ENCODE measurements at regions not wholly inside any gene's neighbourhood (a gene's known extent, or its start where the extent isn't known, plus 50 kb on each side); places are given as distances from the start of the nearest gene placed in this dataset.

DNA sequence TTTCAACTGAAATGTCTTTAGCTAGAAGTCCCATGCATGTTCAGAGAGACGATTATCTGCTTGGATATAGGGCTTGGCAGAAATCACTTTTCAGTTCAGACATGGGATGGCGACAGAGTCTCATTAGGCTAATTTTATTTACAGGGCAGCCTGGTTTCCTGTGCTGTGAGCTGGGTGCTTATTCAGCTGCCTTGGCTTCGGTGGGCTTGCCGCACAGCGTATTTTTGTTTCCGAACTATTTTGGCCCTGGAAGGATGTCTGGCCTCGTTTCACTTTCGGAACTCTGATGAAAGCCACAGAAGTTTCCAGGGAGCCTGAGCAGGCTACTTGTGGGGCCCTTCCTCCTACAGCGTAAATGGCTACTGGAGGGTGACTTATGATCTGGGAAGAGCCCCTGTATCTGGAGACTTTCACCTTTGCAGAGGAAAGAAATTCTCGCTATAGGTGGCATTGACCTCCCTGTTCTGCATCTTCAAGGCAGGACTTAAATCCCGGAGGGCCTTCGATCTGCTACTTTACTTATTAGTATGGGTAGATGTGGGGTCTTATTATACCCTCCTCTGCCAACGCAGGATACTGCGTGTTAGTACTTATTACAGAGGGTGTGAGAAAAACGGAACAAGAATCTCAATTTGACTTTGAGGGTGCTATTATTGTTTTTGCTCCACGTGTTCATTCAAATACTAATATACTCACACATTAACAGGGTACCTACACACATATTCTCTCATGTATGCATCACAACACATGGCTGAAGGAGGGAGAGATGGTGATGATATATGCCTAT lies 364.0 kb upstream of the RBMS3 start:
- peak; percentile 81 for DNase-seq (ENCODE audit: low spot score)
- intact Hi-C loops (cut with DNase I): no loop called here

DNA sequence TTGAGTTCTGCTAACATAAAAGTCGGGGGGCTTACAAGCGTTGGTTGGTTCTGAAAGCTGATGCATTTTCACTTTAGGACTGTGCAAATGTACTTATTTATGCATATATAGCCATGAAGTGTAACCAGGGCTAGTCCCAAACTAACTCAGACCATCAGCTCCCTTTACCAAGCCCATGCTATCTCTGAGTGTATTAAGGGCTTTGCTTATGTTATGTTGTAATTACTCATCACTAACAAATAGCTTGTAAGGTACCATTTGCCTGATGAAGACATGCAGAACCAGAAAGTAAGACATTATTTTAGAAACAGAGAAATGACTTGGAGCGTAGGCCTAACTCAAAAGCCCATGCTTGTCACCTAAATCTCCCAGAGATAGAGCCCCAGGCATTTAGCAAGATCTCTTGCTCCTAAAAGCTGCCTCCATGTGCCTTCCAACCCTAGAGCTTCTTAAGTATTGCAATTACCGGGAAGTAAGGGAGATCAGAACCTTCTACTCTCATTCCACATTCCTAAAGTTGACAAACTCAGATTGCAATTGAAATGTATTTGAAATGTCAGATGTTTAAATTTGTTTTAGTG lies 362.9 kb upstream of the RBMS3 start:
- no peak for ATAC-seq
- no peak for DNase-seq (ENCODE audit: low spot score)
- intact Hi-C loops (cut with DNase I): no loop called here

More for the DNA sequence above, 364.0 kb upstream of the RBMS3 start:
- peak; percentile 97 for ATAC-seq

DNA sequence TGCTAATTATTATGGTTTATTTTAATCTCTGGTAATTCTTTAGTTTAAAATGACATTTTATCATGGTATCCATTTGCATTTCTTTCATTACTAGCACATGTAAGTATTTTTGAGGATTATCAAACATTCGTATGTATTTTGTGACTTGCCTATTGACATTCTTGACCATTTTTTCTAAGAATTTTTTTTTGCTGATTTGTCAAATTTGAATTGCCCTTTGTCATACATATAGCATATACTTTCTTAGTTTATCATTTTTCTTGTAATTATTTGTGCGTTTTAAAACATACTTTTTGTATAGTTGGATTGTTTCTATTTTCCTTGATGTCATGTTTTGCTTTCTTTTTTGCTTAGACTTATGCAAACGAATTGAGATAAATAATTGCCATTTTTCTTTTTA lies 358.5 kb upstream of the RBMS3 start:
- ATAC-seq (no peak), DNase-seq (ENCODE audit: low spot score) (no peak)
- intact Hi-C loops (cut with DNase I): no loop called here

DNA sequence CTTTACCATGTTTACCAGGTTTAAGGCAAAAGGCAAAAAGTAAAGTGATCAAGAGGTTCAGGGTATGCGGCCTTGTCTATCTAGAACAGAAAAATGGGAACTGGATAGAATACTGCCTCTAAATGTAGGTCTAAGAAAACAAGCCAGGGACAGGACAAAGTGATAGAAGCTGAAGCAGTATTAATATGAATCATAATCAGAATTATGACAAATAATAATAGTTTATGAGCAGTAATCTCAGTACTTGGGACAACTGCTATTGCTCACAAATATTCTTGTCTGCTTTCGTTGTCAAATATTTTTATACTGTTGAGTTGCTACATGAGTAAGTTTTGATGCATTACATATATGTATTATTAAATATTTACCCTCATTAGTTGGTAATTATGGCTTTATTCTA lies 356.9 kb upstream of the RBMS3 start:
- DNase-seq (ENCODE audit: low spot score) (no peak), ATAC-seq (no peak)
- intact Hi-C loops (cut with DNase I): no loop called here

DNA sequence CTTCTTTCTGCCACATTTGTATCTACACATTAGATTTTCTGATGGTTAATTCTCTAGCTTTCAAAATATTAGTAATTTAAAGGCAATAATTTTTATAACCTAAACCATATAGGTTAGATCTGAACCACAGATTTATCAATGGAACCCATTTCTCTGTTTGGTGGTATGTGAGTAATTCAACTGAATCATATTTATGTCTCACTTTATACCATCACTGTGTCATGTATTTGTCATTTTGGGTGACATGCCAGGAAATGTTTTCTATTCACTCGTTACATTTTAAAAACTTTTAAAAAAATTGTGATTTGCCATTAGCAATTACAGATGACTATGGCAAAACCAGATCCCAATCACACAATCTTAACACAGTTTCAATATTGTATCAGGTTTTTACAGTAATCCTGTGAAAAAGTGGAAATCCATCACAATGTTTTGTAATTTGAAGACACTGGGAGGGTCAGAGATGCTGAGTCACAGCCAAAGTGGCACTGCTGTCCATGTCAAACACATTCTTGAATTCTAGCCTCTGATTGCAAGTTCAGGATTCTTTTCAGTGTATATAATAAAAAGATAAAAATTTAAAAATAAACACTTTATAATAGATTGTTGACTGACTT lies 356.0 kb upstream of the RBMS3 start:
- DNase-seq (ENCODE audit: low spot score) (no peak), ATAC-seq (no peak)
- intact Hi-C loops (cut with DNase I): no loop called here

DNA sequence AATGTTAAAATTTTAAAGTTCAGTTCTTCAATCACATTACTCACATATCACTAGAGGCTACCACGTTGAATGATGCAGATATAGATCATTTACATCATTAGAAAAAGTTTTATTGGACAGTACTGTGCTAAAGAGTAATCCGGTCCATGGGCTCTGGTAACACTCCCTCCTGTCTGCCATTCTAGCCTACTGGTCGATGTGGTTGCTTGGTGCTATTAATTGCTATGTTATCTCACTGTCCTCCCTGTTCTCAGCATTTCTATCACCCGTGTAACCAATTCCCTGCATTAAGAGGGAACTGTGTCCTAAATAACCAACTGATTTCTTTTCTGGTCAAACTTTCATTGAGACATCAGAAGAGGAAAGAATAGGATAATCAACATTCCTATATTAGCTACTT lies 347.5 kb upstream of the RBMS3 start:
- ATAC-seq (no peak), DNase-seq (ENCODE audit: low spot score) (no peak)
- intact Hi-C loops (cut with DNase I): no loop called here

DNA sequence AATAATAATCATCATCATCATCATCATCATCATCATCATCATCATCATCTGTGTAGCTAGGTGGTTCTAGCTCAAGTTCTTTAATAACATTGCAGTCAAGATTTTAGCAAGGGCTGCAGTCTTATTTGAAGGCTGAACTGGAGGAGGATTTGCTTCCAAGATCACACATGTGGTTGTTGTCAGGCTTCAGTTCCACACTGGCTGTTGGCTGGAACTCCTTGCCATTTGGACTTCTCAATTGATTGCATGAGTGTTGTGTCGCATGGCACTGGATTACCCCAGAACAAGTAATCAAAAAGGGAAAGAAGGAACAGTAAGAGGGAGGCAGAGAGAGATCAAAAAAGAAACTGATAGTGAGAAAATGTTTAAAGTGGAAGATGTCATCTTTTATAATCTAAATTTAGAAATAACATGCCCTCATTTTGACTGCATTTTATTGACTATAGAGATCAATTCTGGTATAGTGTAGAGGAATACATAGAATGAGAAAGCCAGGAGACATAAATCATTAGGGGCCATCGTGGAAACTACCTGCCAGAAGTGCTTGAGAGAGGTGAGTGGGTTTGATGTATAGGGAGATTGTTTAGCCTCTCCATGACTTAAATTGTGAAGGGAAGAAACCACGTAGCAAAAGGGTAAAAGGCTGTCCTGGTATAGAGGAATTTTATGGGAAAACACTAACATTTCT lies 346.6 kb upstream of the RBMS3 start:
- peak; percentile 17 for ATAC-seq
- intact Hi-C loops (cut with DNase I): no loop called here

DNA sequence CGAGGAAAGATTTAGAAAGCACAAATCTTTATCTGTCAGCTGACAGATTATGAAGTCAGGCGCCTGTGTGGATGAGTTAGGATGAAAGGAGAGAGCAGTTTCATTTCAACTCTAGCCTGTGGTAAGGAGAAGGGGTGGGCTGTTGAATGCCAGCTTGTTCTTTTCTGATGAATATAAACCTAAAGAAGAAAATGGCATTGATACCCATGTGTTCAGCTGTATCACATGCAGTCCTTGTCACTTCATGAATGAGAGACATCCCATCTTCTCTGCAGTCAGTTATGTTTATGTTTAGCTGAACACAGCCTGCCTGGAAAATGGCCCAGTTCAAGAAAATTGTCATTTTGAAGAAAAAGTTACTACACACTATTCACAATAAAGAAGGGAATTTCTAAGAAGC lies 345.7 kb upstream of the RBMS3 start:
- intact Hi-C loops (cut with DNase I): no loop called here
- DNase-seq (ENCODE audit: low spot score): no peak
- peak; percentile 46 for ATAC-seq

More for the DNA sequence above, 346.6 kb upstream of the RBMS3 start:
- no peak for DNase-seq (ENCODE audit: low spot score)

DNA sequence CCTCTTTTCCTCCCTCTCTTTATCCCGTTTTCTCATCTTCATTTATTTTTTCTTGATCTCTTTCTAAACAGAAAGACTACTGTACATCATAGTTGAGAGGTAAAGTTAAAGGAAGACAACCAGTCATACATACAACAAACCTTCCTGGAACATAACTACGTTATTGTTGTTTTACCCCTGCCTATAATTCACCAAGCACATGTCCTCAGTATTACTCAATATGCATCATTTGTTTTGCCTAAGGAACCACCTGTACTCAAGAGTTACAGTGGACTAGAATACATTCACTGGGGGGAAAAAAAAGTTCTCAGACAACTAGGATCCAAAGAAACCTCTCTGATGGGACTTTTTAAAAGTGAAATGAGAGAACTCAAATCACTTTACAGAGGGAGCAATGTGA lies 344.7 kb upstream of the RBMS3 start:
- intact Hi-C loops (cut with DNase I): no loop called here
- DNase-seq (ENCODE audit: low spot score): no peak
- ATAC-seq: no peak

DNA sequence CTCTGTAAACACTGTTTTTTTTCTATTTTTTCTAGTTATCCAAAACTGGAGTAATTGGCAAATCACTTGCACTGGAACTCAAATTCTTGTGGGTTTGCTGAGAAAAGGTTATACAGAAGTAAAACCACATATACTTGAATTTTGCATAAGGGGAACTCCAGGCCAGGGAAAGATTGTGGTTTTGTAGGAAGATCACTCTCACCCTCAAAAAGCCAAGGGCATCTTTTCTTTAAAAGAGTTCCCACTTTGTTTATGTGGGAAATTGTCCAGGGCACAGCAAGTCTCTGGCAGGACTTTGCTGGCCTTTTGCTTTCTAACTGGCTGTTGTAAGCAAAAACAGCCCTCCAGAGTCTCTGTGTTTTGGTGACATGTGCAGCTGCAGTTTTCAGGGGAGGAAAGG lies 340.3 kb upstream of the RBMS3 start:
- peak; percentile 92 for ATAC-seq
- DNase-seq (ENCODE audit: low spot score): peak; percentile 51
- intact Hi-C loops (cut with DNase I): no loop called here

DNA sequence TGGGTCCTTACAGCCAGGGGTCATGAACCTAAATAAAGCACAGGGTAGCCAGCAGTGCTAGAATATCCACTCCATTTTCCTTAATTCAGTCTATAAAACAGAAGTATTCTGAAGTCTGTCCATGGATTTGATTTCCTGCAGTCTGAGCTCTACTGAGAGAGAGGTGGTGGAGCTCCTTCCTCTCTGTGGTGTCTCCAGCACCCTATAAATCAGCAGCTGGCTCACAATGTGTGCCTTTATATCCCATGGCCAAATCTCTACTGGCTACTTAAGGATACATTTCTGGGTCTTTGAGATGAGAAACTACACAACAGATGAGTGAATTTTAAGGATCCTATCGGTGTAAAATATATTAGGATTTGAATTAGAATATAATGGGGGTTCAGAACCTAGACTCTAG lies 339.9 kb upstream of the RBMS3 start:
- DNase-seq (ENCODE audit: low spot score) (no peak), ATAC-seq (peak; percentile 60)
- intact Hi-C loops (cut with DNase I): no loop called here

DNA sequence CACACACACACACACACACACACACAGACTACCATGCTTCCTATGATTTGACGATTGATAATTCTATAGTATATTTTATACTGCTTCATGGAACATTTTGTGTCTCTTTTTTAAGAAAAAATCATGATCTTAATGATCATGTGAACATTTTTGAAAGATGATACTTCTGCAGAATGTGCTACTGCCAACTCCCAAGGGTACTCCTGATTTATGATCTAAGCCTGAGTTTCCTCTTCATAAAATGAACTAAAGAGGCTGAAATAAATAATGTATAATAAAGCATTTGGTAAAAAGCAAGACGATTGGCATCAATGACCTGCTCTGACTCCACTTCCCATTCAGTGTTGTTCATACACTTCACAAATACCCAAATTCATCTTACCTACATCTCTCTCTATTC lies 333.8 kb upstream of the RBMS3 start:
- ATAC-seq (no peak), DNase-seq (ENCODE audit: low spot score) (no peak)
- intact Hi-C loops (cut with DNase I): no loop called here

DNA sequence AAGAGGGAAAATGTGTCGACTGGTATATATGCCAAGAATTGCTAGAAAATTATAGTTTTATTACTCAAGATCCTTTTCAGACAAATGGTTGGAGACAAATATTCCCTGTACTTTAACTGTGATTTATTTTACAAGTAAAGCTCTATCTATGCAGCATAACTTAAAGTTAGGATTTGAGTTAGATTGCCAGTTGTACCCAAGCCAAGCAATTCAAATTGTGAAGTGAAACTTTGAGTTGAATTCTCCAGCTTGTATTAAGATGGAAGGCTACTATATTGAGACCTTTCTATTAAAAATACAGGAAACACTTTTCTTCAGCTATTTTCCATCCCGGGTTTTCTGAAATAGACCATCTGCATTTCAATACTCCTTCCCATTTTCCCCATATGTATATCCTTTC lies 333.1 kb upstream of the RBMS3 start:
- DNase-seq (ENCODE audit: low spot score) (no peak), ATAC-seq (no peak)
- intact Hi-C loops (cut with DNase I): no loop called here

DNA sequence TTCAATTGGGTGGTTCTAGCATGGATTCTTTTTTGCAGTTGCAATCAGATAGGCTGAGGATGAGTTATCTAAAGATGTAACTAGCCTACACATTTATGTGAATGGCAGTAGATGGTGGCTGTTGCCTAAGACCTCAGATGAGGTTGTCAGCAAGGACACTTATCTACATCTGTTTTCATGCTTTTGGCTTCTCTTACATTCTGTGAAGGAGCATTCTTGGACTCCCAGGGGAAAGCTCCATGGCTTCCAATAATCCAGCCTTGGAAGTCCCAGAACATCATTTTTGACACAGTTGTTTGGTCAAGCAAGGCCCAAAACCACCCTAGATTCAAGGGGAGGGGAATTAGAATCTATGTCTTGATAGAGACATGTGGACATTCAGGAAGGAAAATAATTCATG lies 332.2 kb upstream of the RBMS3 start:
- DNase-seq (ENCODE audit: low spot score) (no peak), ATAC-seq (no peak)
- intact Hi-C loops (cut with DNase I): no loop called here

DNA sequence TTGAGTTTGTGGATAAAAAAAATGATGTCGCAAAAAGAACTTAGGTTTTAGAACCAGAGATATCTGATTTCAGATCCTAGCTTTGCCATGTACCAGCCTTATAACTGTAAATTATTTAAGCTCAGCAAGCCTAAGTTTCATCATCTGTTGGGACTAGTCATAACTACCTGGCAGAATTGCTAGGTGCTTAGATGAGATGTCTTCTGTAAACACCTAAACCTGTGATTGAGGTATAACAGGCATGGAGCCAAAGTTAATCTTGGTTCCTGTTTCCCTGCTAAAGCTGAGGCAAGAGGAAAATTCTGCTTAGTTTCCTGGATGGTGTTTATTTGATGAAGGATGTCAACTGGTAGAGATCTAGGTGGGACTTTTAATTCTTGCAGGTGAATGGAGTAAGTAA lies 331.3 kb upstream of the RBMS3 start:
- intact Hi-C loops (cut with DNase I): no loop called here
- ATAC-seq (no peak), DNase-seq (ENCODE audit: low spot score) (no peak)

DNA sequence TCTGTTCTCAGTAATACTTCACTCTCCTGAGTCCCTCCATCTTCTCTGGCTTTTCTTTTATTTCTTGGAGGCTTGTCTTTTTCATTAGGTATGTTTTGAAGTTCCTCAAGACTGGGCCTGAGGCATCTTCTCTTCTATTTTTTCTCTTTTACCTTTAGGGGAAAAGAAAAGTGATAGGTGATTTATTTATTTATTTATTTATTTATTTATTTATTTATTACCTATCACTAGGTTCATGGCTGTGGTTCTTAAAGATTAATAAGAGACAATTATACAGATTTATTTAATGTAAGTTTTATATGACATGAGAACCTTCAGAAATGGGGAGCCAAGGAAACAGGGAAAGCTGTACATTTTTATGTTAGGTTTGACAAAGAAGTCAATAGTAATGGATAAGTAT lies 330.3 kb upstream of the RBMS3 start:
- intact Hi-C loops (cut with DNase I): no loop called here
- DNase-seq (ENCODE audit: low spot score): no peak
- no peak for ATAC-seq

DNA sequence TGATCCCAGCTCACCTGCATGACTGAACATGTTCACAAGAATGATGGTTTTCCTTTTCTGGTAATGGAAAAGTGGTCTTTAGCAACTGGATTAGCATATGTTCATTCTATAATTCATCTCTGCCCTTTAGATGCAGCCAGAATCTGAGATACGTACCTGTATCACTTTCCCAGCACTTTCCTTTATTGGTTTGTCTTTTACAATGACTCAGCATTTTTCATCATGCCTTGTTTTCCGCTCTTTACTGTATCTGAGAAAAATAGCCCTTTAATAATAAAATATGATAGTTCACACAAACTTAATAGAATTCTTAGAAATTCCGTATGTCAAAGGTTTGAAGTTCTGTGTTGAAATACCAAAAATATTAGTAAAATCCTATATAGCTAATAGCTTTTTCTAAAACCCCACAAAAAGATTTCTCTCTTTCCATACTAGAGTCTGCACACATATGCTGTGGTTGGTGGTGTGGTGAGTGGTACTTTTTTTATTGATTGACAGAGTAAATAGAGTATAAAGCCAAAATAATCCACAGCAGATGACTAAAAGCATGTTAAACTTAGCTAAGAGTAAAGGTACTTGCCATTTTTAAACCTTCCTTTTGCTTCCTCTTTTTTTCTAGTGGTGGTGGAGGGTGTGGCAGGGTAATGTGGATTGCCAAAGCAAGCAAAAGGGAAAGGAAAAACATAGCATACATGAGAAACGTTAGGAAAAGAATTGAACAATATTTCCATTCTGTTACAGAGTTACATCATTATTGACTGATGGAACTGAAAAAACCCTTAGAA lies 328.9 kb upstream of the RBMS3 start:
- intact Hi-C loops (cut with DNase I): no loop called here
- DNase-seq (ENCODE audit: low spot score) (no peak), ATAC-seq (no peak)

DNA sequence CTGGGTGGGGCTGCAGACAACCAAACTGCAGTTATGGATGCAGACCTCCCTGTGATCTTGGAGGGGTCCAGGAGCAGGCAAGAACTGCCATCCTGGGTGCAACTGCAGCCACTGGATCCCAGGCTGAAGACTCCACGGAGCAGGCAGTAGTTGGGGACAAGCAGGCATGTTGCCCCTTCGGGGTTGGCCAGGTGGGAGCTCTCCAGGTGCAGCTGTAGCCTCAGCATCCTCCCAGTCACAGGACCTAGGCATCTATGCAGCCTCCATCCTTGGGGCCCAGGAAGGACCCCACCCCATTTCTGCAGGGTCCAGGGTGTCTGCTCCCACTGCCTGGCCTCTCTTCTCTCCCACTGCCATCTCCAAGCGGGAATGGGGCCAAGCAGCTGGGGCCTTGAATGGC lies 322.2 kb upstream of the RBMS3 start:
- DNase-seq (ENCODE audit: low spot score) (no peak), ATAC-seq (no peak)
- intact Hi-C loops (cut with DNase I): no loop called here

DNA sequence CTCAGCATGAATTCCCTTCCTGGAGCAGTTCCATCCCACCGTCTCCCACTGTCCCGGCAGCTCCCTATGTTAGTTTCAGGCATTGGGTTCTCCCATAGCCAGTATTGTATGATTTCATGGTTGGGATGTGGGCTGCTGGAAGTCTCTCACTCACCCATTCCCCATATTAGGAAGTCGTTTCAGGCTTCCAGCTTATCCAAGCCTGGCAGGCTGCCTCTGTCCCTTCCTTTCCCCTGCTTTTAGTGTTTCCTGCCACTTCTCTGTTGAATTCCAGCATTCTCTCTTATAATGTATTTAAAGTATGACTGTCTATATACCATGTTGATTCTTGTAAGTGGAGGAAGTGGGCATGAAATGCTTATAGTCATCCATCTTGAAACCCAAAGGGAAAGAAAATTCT lies 309.7 kb upstream of the RBMS3 start:
- ATAC-seq (no peak), DNase-seq (ENCODE audit: low spot score) (no peak)

More for the DNA sequence above, 309.7 kb upstream of the RBMS3 start:
- intact Hi-C loops (cut with DNase I): no loop called here

Data from sciatic nerve (tissue), 2 donors.